ENCODE measurements at regions not wholly inside any gene's neighbourhood (a gene's known extent, or its start where the extent isn't known, plus 50 kb on each side); places are given as distances from the start of the nearest gene placed in this dataset.

DNA sequence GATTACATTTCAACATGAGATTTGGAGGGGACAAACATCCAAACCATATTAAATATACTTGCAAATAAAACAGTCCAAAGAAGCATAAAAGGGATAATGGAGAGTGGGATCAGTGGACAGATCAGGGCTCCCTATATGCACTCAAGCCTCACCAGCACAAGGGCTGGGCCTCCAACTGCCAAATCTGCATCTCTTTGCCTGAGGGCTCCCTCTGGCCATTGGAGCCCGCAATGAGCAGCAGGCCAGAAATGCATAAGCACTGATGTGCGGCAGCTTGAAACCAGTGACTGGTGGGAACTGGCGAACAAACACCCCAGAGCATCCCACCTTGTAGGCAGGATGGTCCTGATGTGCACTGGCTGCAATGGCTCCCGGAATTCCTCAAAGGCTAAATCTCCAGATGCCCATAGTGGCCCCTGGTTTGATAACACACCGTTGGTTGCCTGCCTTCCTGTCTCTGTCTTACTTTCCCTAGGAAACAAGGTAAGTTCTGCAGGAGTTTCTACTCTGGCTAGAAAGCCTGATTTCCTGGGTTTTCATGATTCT lies 55.9 kb upstream of the POMGNT2 start:
- Mint-ChIP-seq H3K27ac (no peak overlapping the region), H3K27me3 (peaks cover 7% of the 10 kb centered on the region), H3K9me3 (ENCODE audit: low read depth) (peaks cover 12% of the 10 kb centered on the region), H3K36me3 (ENCODE audit: insufficient read depth) (peaks cover 3% of the 10 kb centered on the region), H3K4me3 (ENCODE audit: low read depth) (no peak overlapping the region), H3K4me1 (ENCODE audit: low read depth) (peaks cover 1% of the 10 kb centered on the region)
- TF ChIP-seq, protein P1, sequence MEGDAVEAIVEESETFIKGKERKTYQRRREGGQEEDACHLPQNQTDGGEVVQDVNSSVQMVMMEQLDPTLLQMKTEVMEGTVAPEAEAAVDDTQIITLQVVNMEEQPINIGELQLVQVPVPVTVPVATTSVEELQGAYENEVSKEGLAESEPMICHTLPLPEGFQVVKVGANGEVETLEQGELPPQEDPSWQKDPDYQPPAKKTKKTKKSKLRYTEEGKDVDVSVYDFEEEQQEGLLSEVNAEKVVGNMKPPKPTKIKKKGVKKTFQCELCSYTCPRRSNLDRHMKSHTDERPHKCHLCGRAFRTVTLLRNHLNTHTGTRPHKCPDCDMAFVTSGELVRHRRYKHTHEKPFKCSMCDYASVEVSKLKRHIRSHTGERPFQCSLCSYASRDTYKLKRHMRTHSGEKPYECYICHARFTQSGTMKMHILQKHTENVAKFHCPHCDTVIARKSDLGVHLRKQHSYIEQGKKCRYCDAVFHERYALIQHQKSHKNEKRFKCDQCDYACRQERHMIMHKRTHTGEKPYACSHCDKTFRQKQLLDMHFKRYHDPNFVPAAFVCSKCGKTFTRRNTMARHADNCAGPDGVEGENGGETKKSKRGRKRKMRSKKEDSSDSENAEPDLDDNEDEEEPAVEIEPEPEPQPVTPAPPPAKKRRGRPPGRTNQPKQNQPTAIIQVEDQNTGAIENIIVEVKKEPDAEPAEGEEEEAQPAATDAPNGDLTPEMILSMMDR (IDR thresholded peaks at IDR 0.05; ENCODE audit: unreplicated experiment): no peak
- DNase-seq (ENCODE audit: low spot score, unreplicated experiment): no peak

DNA sequence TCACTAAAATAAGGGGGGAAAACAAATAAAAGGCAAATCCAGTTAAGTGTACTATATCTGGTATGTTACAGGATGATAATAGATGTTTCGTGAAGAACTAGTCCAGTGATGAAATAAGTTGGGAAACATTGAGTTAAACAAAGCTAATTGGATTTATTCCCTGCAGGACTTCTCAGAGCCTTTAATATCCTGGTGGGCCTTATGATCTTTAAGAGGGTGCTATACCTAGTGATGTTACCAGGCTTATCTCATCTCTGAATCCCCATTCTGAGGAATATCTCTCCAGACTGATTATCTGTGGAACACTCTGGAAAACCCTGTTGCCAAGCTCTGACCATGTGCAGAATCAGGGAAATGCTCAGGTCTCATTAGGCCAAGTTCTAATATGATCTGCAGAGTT lies 54.8 kb upstream of the POMGNT2 start:
- Mint-ChIP-seq H3K9me3 (ENCODE audit: low read depth) (peaks cover 1% of the 10 kb centered on the region), H3K4me3 (ENCODE audit: low read depth) (no peak overlapping the region), H3K27me3 (peaks cover 15% of the 10 kb centered on the region), H3K27ac (no peak overlapping the region), H3K4me1 (ENCODE audit: low read depth) (peaks cover 1% of the 10 kb centered on the region), H3K36me3 (ENCODE audit: insufficient read depth) (no peaks in the 10 kb centered on the region)
- no peak for DNase-seq (ENCODE audit: low spot score, unreplicated experiment)
- TF ChIP-seq, protein P1 (IDR thresholded peaks at IDR 0.05; ENCODE audit: unreplicated experiment): no peak

DNA sequence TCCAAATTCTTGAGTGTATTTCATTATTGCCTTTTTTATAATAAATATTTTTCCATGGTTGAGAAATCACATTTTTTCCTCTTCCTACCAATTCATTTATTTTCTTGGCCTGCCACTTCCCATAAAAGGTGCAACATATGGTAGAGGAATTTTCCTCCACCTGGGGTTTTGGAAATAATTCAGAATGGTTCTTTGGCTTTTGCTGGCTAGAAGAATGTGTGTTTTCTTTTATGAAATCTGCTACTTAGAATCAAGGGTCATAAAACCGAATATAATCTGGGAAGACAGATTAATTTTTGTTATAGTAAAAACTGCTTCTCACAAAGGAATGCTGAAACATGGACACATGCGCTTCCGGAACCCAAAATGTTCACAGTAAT lies 54.0 kb upstream of the POMGNT2 start:
- Mint-ChIP-seq H3K4me1 (ENCODE audit: low read depth) (peaks cover 1% of the 10 kb centered on the region), H3K36me3 (ENCODE audit: insufficient read depth) (no peaks in the 10 kb centered on the region), H3K4me3 (ENCODE audit: low read depth) (no peak overlapping the region), H3K9me3 (ENCODE audit: low read depth) (no peaks in the 10 kb centered on the region), H3K27me3 (peaks cover 20% of the 10 kb centered on the region), H3K27ac (no peak overlapping the region)
- TF ChIP-seq, protein P1 (IDR thresholded peaks at IDR 0.05; ENCODE audit: unreplicated experiment): no peak
- DNase-seq (ENCODE audit: low spot score, unreplicated experiment): no peak

DNA sequence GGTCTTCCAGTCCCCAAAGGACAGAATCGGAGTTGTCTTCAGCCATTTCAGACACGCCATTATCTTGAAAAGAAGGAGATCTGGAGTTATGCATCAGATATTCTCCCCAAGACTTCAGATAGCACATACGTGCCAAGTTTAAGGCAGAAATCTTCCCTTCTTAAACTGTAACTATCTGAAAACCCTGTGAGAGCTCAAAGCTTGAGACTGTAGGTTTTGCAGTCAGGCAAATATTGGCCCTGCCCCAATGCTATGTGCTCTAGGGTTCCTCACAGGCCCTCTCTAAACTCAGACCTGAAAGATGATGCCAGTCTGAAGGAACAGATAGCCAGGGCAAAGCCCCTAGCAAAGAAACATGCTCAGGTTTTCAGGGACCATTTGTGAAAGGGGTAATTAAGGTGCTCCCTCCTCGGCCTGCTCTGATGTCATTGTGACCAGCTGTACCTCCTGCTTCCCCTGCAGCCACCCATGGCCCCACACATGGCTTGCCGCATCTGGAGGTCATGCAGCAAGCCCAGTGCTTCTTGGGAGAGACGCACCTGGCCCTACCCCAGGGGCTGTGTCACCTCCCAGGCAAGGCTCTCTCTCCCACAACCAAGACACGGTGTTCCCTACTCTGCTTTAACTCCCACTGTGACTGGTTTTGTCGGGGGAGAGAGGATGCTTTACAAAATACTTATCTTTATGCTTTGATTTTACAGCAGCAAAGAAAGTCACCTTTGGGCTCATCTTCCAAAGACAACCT lies 53.4 kb upstream of the POMGNT2 start:
- H3K27ac Mint-ChIP-seq: no peak overlapping the region
- TF ChIP-seq, protein P1 (IDR thresholded peaks at IDR 0.05; ENCODE audit: unreplicated experiment): no peak
- H3K36me3 Mint-ChIP-seq (ENCODE audit: insufficient read depth): no peaks in the 10 kb centered on the region
- DNase-seq (ENCODE audit: low spot score, unreplicated experiment): no peak
- peaks cover 1% of the 10 kb centered on the region for H3K4me1 Mint-ChIP-seq (ENCODE audit: low read depth)
- H3K4me3 Mint-ChIP-seq (ENCODE audit: low read depth): no peak overlapping the region
- H3K27me3 Mint-ChIP-seq: peaks cover 24% of the 10 kb centered on the region
- no peaks in the 10 kb centered on the region for H3K9me3 Mint-ChIP-seq (ENCODE audit: low read depth)

DNA sequence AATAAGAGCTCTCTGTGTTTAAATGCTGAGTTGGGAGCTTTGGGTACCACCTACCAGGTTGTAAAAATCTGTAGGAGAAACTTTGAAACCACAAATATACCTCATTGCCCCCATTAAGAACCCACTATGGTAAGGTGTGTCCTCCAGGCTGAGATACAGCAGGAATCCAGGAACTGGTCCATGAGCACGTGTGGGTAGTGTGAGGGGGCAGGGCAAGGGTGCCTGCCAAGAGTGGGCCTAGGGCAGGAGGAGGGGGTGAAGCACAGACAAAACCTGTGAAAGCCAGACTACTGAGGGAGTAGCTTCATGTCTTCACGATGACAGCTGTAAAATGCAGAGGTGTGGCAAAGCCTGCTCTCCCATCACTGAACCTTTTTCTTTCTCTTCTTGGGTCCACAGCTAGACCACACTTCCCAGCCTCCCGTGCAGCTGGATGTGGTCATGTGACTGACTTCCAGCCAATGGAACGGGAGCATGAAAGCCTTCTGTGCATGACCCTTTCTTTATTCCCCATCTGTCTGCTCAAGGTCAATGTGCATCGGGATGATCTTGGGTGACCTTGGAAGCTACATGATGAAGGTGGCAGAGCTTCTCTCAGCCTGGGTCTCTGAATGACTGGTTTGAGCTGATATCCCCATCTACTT lies 51.1 kb upstream of the POMGNT2 start:
- H3K9me3 Mint-ChIP-seq (ENCODE audit: low read depth): no peaks in the 10 kb centered on the region
- H3K4me3 Mint-ChIP-seq (ENCODE audit: low read depth): no peak overlapping the region
- DNase-seq (ENCODE audit: low spot score, unreplicated experiment): no peak
- no peak overlapping the region for H3K27ac Mint-ChIP-seq
- H3K4me1 Mint-ChIP-seq (ENCODE audit: low read depth): no peaks in the 10 kb centered on the region
- TF ChIP-seq, protein P1 (IDR thresholded peaks at IDR 0.05; ENCODE audit: unreplicated experiment): no peak
- peaks cover 37% of the 10 kb centered on the region for H3K27me3 Mint-ChIP-seq
- H3K36me3 Mint-ChIP-seq (ENCODE audit: insufficient read depth): no peaks in the 10 kb centered on the region
